ENCODE measurements at regions not wholly inside any gene's neighbourhood (a gene's known extent, or its start where the extent isn't known, plus 50 kb on each side); places are given as distances from the start of the nearest gene placed in this dataset.

DNA sequence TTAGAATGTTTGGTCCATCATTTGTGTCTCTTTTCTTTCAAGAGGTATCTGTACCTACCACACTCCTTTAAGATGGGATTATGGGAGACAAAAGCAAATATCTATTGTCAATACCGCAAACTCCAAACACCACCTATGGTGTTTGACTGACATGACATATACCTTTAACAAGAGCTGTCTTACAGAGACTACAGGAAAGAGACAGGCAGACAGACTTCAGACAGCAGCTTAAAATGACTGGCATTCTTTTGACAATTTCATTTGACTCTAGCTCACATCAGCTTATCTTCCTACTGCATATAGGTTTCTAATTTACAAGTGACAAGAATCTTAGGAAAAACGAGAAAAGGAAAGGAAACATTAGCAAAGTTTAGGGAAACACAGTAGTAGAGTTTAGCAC, 256.0 kb upstream of the TFAP2D start:
- TF ChIP-seq POLR2AphosphoS5 (IDR thresholded peaks at IDR 0.05; ENCODE audit: low read depth, low read length): no peak
- TF ChIP-seq, protein P1, sequence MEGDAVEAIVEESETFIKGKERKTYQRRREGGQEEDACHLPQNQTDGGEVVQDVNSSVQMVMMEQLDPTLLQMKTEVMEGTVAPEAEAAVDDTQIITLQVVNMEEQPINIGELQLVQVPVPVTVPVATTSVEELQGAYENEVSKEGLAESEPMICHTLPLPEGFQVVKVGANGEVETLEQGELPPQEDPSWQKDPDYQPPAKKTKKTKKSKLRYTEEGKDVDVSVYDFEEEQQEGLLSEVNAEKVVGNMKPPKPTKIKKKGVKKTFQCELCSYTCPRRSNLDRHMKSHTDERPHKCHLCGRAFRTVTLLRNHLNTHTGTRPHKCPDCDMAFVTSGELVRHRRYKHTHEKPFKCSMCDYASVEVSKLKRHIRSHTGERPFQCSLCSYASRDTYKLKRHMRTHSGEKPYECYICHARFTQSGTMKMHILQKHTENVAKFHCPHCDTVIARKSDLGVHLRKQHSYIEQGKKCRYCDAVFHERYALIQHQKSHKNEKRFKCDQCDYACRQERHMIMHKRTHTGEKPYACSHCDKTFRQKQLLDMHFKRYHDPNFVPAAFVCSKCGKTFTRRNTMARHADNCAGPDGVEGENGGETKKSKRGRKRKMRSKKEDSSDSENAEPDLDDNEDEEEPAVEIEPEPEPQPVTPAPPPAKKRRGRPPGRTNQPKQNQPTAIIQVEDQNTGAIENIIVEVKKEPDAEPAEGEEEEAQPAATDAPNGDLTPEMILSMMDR (IDR thresholded peaks at IDR 0.05): no peak
- TF ChIP-seq SIN3A (IDR thresholded peaks at IDR 0.05; ENCODE audit: borderline replicate concordance, insufficient read depth, low read depth, low read length): no peak
- TF ChIP-seq, protein P2, sequence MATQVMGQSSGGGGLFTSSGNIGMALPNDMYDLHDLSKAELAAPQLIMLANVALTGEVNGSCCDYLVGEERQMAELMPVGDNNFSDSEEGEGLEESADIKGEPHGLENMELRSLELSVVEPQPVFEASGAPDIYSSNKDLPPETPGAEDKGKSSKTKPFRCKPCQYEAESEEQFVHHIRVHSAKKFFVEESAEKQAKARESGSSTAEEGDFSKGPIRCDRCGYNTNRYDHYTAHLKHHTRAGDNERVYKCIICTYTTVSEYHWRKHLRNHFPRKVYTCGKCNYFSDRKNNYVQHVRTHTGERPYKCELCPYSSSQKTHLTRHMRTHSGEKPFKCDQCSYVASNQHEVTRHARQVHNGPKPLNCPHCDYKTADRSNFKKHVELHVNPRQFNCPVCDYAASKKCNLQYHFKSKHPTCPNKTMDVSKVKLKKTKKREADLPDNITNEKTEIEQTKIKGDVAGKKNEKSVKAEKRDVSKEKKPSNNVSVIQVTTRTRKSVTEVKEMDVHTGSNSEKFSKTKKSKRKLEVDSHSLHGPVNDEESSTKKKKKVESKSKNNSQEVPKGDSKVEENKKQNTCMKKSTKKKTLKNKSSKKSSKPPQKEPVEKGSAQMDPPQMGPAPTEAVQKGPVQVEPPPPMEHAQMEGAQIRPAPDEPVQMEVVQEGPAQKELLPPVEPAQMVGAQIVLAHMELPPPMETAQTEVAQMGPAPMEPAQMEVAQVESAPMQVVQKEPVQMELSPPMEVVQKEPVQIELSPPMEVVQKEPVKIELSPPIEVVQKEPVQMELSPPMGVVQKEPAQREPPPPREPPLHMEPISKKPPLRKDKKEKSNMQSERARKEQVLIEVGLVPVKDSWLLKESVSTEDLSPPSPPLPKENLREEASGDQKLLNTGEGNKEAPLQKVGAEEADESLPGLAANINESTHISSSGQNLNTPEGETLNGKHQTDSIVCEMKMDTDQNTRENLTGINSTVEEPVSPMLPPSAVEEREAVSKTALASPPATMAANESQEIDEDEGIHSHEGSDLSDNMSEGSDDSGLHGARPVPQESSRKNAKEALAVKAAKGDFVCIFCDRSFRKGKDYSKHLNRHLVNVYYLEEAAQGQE (IDR thresholded peaks at IDR 0.05; ENCODE audit: insufficient read depth in 1 of 2, low read depth in 2 of 2, low read length in 1 of 2): no peak
